ENCODE measurements at regions not wholly inside any gene's neighbourhood (a gene's known extent, or its start where the extent isn't known, plus 50 kb on each side); places are given as distances from the start of the nearest gene placed in this dataset.

DNA sequence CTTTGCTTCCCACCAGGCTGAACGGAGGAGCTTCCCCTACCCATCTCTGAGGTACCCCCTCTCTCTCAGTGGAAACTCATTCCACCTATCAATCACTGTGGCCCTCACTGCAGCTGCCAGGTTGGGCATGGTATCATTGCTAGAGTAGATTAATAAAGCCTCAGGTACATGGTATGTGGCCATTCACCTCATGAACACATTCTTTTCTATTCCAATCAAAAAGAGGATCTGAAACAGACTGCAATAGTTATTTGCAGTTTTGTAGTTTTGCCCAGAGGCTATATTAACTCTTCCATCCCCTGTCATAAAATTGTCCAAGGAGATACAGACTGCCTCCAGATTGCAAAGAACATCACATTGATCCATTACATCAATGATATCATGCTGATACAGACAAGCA lies 85.8 kb upstream of the MVB12B start (continued):
- TF ChIP-seq, protein P1, sequence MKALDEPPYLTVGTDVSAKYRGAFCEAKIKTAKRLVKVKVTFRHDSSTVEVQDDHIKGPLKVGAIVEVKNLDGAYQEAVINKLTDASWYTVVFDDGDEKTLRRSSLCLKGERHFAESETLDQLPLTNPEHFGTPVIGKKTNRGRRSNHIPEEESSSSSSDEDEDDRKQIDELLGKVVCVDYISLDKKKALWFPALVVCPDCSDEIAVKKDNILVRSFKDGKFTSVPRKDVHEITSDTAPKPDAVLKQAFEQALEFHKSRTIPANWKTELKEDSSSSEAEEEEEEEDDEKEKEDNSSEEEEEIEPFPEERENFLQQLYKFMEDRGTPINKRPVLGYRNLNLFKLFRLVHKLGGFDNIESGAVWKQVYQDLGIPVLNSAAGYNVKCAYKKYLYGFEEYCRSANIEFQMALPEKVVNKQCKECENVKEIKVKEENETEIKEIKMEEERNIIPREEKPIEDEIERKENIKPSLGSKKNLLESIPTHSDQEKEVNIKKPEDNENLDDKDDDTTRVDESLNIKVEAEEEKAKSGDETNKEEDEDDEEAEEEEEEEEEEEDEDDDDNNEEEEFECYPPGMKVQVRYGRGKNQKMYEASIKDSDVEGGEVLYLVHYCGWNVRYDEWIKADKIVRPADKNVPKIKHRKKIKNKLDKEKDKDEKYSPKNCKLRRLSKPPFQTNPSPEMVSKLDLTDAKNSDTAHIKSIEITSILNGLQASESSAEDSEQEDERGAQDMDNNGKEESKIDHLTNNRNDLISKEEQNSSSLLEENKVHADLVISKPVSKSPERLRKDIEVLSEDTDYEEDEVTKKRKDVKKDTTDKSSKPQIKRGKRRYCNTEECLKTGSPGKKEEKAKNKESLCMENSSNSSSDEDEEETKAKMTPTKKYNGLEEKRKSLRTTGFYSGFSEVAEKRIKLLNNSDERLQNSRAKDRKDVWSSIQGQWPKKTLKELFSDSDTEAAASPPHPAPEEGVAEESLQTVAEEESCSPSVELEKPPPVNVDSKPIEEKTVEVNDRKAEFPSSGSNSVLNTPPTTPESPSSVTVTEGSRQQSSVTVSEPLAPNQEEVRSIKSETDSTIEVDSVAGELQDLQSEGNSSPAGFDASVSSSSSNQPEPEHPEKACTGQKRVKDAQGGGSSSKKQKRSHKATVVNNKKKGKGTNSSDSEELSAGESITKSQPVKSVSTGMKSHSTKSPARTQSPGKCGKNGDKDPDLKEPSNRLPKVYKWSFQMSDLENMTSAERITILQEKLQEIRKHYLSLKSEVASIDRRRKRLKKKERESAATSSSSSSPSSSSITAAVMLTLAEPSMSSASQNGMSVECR (CRISPR knock-in tag; IDR thresholded peaks at IDR 0.05): no peak

DNA sequence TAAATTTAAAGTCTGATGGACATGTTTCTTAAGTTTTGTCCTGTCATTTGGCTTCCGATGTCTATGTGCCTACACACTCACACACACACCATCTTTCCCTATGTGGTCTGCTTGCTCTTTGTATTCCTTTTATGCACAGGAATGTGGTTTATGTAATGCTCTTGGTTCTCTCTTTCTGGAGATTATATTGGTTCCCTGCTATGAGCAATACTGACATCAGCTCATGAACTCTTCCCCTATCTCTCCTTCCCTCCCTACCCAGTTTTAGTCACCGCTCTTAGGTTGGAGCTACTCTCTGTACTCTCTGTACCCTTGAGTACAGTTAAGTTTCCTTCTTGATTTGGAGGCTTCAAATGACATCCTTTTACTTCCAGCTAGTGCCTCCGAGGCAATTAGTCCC lies 77.9 kb upstream of the MVB12B start:
- no peaks in the 10 kb centered on the region for H3K4me1 ChIP-seq (replicated peaks in 1 of 2; ENCODE audit: control insufficient read depth in 2 of 2, insufficient read depth in 2 of 2, low read length in 2 of 2)
- 2% methylated on average over 3 of the region's 3 CpGs for WGBS (ENCODE audit: insufficient coverage, low coverage, missing lambda C conversion rate)
- H3K36me3 ChIP-seq (ENCODE audit: control insufficient read depth, insufficient read depth, low read length): no peaks in the 10 kb centered on the region
- DNase-seq (ENCODE audit: extremely low read depth in 1 of 4, low spot score in 3 of 4): no peak
- H3K9me1 ChIP-seq (ENCODE audit: control insufficient read depth, insufficient read depth, low read length): no peaks in the 10 kb centered on the region
- no peak for FAIRE-seq
- no peaks in the 10 kb centered on the region for H3K9me3 ChIP-seq (replicated peaks; ENCODE audit: control insufficient read depth, insufficient read depth, low read depth, low read length)
- ChIA-PET CTCF (ENCODE audit: low intra/inter-chr PET ratio) (no interaction called here), POLR2A (no interaction called here)
- no peaks in the 10 kb centered on the region for H3K27me3 ChIP-seq (ENCODE audit: control insufficient read depth in 2 of 2, insufficient read depth in 2 of 2, low read length in 2 of 2)
- H2AFZ ChIP-seq (ENCODE audit: low read depth, low read length): no peak overlapping the region
- no peak overlapping the region for H3K4me2 ChIP-seq (ENCODE audit: insufficient read depth, low read length)
- H4K20me1 ChIP-seq (replicated peaks; ENCODE audit: control insufficient read depth, insufficient read depth, low read length): no peaks in the 10 kb centered on the region
- H3K79me2 ChIP-seq (ENCODE audit: control insufficient read depth, insufficient read depth, low read length): no peaks in the 10 kb centered on the region
- in situ Hi-C loops (cut with MboI) (no loop called here), intact Hi-C loops (cut with micrococcal nuclease) (no loop called here)
- ATAC-seq: no peak
- no peak overlapping the region for H3K4me3 ChIP-seq
- no peak overlapping the region for H3K9ac ChIP-seq (ENCODE audit: insufficient read depth in 1 of 2, low read depth in 2 of 2, low read length in 2 of 2)
- BruUV-seq (replicated peaks): no TSS peak
- no peak overlapping the region for H3K27ac ChIP-seq (ENCODE audit: extremely low read depth, low read depth, low read length)
- TF ChIP-seq NR1H2 (CRISPR knock-in tag; IDR thresholded peaks at IDR 0.05): no peak
- TF ChIP-seq, protein P2, sequence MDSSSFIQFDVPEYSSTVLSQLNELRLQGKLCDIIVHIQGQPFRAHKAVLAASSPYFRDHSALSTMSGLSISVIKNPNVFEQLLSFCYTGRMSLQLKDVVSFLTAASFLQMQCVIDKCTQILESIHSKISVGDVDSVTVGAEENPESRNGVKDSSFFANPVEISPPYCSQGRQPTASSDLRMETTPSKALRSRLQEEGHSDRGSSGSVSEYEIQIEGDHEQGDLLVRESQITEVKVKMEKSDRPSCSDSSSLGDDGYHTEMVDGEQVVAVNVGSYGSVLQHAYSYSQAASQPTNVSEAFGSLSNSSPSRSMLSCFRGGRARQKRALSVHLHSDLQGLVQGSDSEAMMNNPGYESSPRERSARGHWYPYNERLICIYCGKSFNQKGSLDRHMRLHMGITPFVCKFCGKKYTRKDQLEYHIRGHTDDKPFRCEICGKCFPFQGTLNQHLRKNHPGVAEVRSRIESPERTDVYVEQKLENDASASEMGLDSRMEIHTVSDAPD (CRISPR knock-in tag; IDR thresholded peaks at IDR 0.05): no peak
- no peak for TF ChIP-seq PHTF2 (CRISPR knock-in tag; IDR thresholded peaks at IDR 0.05)
- TF ChIP-seq, protein P3, sequence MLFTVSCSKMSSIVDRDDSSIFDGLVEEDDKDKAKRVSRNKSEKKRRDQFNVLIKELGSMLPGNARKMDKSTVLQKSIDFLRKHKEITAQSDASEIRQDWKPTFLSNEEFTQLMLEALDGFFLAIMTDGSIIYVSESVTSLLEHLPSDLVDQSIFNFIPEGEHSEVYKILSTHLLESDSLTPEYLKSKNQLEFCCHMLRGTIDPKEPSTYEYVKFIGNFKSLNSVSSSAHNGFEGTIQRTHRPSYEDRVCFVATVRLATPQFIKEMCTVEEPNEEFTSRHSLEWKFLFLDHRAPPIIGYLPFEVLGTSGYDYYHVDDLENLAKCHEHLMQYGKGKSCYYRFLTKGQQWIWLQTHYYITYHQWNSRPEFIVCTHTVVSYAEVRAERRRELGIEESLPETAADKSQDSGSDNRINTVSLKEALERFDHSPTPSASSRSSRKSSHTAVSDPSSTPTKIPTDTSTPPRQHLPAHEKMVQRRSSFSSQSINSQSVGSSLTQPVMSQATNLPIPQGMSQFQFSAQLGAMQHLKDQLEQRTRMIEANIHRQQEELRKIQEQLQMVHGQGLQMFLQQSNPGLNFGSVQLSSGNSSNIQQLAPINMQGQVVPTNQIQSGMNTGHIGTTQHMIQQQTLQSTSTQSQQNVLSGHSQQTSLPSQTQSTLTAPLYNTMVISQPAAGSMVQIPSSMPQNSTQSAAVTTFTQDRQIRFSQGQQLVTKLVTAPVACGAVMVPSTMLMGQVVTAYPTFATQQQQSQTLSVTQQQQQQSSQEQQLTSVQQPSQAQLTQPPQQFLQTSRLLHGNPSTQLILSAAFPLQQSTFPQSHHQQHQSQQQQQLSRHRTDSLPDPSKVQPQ (CRISPR knock-in tag; IDR thresholded peaks at IDR 0.05; ENCODE audit: borderline replicate concordance): no peak
- TF ChIP-seq ZNF707 (CRISPR knock-in tag; conservative IDR thresholded peaks at IDR 0.05): no peak
- TF ChIP-seq ZNF253 (CRISPR knock-in tag; conservative IDR thresholded peaks at IDR 0.05): no peak

Measured in K562 (cell line).